ENCODE measurements at regions not wholly inside any gene's neighbourhood (a gene's known extent, or its start where the extent isn't known, plus 50 kb on each side); places are given as distances from the start of the nearest gene placed in this dataset.
A peak's percentile ranks its signal among the peaks of the same experiment; 100 is the strongest.

- H3K27me3 ChIP-seq (ENCODE audit: control insufficient read depth, insufficient read depth, low read length) = no peaks in the 10 kb centered on the region; the same call in 1 of the 2 replicates
- no peak for DNase-seq
- H3K36me3 ChIP-seq (replicated peaks; ENCODE audit: control insufficient read depth, insufficient read depth, low read length) = no peaks in the 10 kb centered on the region
- no peak overlapping the region for H3K4me3 ChIP-seq (ENCODE audit: insufficient read depth, low read depth, low read length)
These were observed 135.6 kb upstream of the LGALSL start for GRCh38 chr2:64318476-64318748.

GRCh38 chr2:64319896-64320295 lies 134.1 kb upstream of the LGALSL start:
- no peak for DNase-seq
- Histone ChIP-seq H3K27me3 (ENCODE audit: control insufficient read depth, insufficient read depth, low read length) (no peaks in the 10 kb centered on the region; the same call in 1 of the 2 replicates), H3K36me3 (replicated peaks; ENCODE audit: control insufficient read depth, insufficient read depth, low read length) (no peaks in the 10 kb centered on the region), H3K4me3 (ENCODE audit: insufficient read depth, low read depth, low read length) (no peak overlapping the region)

DNA sequence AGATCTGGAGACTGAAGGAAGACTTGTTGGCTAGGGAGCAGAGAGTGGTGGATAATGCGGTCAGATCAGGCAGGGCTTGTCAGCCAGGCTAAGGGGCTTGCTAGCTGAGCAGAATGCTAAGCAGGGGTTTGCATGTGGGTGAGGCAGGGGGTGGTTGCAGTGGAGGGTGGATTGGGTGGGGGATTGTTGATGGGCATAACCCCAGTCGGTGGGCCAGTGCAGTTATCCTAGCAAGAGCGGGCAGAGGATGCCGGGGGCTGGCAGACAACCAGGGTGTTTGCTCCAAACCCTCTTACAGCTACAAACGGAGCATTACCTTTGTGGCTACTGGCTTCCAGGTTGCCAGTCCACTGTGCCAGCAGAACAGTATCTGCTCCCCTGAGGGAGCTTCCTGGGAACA lies 131.5 kb upstream of the LGALSL start:
- no peak for DNase-seq
- Histone ChIP-seq H3K27me3 (ENCODE audit: control insufficient read depth, insufficient read depth, low read length) (no peaks in the 10 kb centered on the region; the same call in 1 of the 2 replicates), H3K36me3 (replicated peaks; ENCODE audit: control insufficient read depth, insufficient read depth, low read length) (no peaks in the 10 kb centered on the region), H3K4me3 (ENCODE audit: insufficient read depth, low read depth, low read length) (no peak overlapping the region)

DNA sequence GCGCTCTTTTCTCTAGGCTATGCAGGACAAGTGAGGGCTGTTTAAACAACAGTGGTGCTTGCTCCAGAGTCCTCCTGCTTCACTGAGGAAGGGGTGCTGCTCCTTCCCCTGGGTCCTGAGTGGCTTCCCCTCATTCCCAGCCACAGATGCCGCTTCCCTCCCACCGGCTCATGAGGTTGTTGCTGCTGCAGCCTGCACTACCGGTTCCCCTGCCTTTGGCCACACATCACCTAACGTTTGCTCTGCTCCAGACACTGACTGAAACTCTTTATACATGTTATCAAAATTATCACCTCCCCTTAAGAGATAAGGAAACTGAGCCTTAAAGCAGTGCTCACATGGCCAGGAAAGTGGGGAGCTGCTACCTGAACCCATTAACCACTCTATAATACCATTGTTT lies 130.8 kb upstream of the LGALSL start:
- H3K4me3 ChIP-seq (ENCODE audit: insufficient read depth, low read depth, low read length) = no peak overlapping the region
- no peak for DNase-seq
- no peaks in the 10 kb centered on the region; the same call in 1 of the 2 replicates for H3K27me3 ChIP-seq (ENCODE audit: control insufficient read depth, insufficient read depth, low read length)
- no peaks in the 10 kb centered on the region for H3K36me3 ChIP-seq (replicated peaks; ENCODE audit: control insufficient read depth, insufficient read depth, low read length)

- H3K36me3 ChIP-seq (replicated peaks; ENCODE audit: control insufficient read depth, insufficient read depth, low read length) = no peaks in the 10 kb centered on the region
- DNase-seq = no peak
- no peaks in the 10 kb centered on the region; the same call in 1 of the 2 replicates for H3K27me3 ChIP-seq (ENCODE audit: control insufficient read depth, insufficient read depth, low read length)
- H3K4me3 ChIP-seq (ENCODE audit: insufficient read depth, low read depth, low read length) = no peak overlapping the region
These were observed 129.1 kb upstream of the LGALSL start for GRCh38 chr2:64324746-64325410.

- H3K27me3 ChIP-seq (ENCODE audit: control insufficient read depth, insufficient read depth, low read length) = no peaks in the 10 kb centered on the region; the same call in 1 of the 2 replicates
- no peak for DNase-seq
- H3K36me3 ChIP-seq (replicated peaks; ENCODE audit: control insufficient read depth, insufficient read depth, low read length) = no peaks in the 10 kb centered on the region
- no peak overlapping the region for H3K4me3 ChIP-seq (ENCODE audit: insufficient read depth, low read depth, low read length)
These were observed 128.5 kb upstream of the LGALSL start for GRCh38 chr2:64325477-64325851.

DNA sequence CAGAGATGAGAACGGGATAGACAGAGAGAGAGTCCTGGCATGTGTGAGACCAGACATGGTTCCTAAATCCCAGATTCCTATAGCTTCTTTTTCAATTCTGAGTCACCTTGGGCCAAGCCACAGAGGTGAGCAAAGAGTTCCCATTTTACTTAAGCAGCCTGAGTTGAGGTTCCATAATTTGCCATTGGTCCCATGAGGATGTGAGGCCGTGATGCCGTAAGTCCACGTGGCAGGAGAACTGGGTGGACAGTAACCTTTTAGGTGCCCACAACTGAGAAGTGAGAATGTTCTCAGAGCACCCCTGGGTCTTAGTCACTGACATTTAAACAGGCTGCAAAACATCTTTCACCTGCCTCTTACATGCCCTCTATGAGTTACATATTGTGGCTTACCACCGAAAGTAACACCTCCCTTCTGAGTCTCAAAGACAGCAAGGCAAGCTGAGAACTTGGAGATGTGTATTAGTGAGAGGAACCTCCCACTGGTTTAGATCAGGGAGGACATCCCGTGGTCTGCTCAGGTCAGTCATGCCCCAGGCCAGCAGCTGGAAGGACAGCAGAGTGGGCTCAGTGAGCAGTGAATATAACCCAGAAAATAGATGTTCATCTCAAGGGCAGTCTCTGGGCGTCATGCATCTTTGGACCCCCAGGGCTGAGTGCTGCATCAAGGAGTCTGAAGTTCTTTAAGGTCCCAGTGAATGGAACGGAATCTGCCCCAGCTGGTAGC lies 127.9 kb upstream of the LGALSL start:
- Histone ChIP-seq H3K27me3 (ENCODE audit: control insufficient read depth, insufficient read depth, low read length) (no peaks in the 10 kb centered on the region; the same call in 1 of the 2 replicates), H3K36me3 (replicated peaks; ENCODE audit: control insufficient read depth, insufficient read depth, low read length) (no peaks in the 10 kb centered on the region), H3K4me3 (ENCODE audit: insufficient read depth, low read depth, low read length) (no peak overlapping the region)
- no peak for DNase-seq

DNA sequence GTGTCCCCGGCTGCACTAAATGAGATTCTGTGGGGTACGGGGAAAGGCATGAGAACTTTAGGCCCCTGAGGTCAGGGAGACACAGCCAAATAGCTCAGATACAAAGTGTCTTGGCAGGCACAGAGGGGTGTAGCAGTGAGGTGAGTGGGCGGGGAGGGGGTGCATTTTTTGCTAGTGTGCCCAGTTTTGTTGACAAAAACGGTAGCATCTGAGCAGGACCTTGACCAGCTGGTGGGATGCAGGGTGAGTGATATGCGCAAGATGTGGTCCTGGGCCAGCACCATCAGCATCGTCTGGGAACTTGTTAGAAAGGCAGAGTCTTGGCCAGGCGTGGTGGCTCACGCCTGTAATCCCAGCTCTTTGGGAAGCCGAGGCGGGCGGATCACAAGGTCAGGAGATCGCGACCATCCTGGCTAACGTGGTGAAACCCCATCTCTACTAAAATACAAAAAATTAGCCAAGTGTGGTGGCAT lies 127.3 kb upstream of the LGALSL start:
- Histone ChIP-seq H3K4me3 (ENCODE audit: insufficient read depth, low read depth, low read length) (no peak overlapping the region), H3K27me3 (ENCODE audit: control insufficient read depth, insufficient read depth, low read length) (no peaks in the 10 kb centered on the region; the same call in 1 of the 2 replicates), H3K36me3 (replicated peaks; ENCODE audit: control insufficient read depth, insufficient read depth, low read length) (no peaks in the 10 kb centered on the region)
- DNase-seq = no peak

GRCh38 chr2:64327129-64327509 lies 126.8 kb upstream of the LGALSL start:
- H3K27me3 ChIP-seq (ENCODE audit: control insufficient read depth, insufficient read depth, low read length) = no peaks in the 10 kb centered on the region; the same call in 1 of the 2 replicates
- H3K4me3 ChIP-seq (ENCODE audit: insufficient read depth, low read depth, low read length) = no peak overlapping the region
- no peak for DNase-seq
- H3K36me3 ChIP-seq (replicated peaks; ENCODE audit: control insufficient read depth, insufficient read depth, low read length) = no peaks in the 10 kb centered on the region

GRCh38 chr2:64327510-64328414 lies 126.2 kb upstream of the LGALSL start:
- Histone ChIP-seq H3K4me3 (ENCODE audit: insufficient read depth, low read depth, low read length) (no peak overlapping the region), H3K36me3 (replicated peaks; ENCODE audit: control insufficient read depth, insufficient read depth, low read length) (no peaks in the 10 kb centered on the region), H3K27me3 (ENCODE audit: control insufficient read depth, insufficient read depth, low read length) (no peaks in the 10 kb centered on the region)
- DNase-seq = peak; percentile 61

DNA sequence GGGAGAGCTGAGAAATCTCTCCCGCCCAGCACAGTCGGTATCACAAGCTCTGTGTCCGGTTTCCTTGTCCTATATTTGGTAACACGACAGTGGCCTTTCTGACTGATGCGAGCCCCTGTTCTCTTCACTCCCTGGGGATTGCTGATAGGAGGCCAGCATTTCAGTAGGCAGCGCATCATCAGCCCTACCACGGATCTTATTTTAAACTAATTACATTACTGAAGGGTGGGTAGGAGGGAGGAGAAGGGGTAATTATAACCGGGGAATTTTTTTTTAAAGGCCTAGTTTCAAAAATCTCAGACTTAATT lies 125.6 kb upstream of the LGALSL start:
- Histone ChIP-seq H3K36me3 (replicated peaks; ENCODE audit: control insufficient read depth, insufficient read depth, low read length) (no peaks in the 10 kb centered on the region), H3K4me3 (ENCODE audit: insufficient read depth, low read depth, low read length) (no peak overlapping the region), H3K27me3 (ENCODE audit: control insufficient read depth, insufficient read depth, low read length) (no peaks in the 10 kb centered on the region)
- DNase-seq = no peak

DNA sequence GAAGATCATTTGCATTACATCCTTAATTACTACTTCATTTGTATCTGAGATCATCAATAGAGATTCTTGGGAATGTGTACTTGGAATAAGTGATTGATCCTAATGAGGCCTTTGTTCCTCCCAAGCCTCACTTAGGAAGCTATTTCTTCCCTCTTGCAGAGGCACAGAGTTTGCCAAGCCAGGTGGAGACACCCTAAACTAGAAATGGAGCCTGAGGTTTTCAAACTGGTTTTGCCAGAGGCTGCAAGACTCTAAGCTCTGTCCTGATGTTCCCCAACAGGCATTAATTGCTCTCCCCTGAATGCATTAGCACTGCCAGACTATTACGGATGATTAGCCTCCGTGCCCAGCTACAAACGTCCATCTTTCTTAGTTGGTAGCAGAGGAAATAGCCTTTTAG lies 125.2 kb upstream of the LGALSL start:
- no peak overlapping the region for H3K4me3 ChIP-seq (ENCODE audit: insufficient read depth, low read depth, low read length)
- DNase-seq = no peak
- no peaks in the 10 kb centered on the region for H3K27me3 ChIP-seq (ENCODE audit: control insufficient read depth, insufficient read depth, low read length)
- H3K36me3 ChIP-seq (replicated peaks; ENCODE audit: control insufficient read depth, insufficient read depth, low read length) = no peaks in the 10 kb centered on the region

- no peaks in the 10 kb centered on the region for H3K27me3 ChIP-seq (ENCODE audit: control insufficient read depth, insufficient read depth, low read length)
- no peak for DNase-seq
- no peak overlapping the region for H3K4me3 ChIP-seq (ENCODE audit: insufficient read depth, low read depth, low read length)
- H3K36me3 ChIP-seq (replicated peaks; ENCODE audit: control insufficient read depth, insufficient read depth, low read length) = no peaks in the 10 kb centered on the region
These were observed 124.1 kb upstream of the LGALSL start for GRCh38 chr2:64329848-64330247.

DNA sequence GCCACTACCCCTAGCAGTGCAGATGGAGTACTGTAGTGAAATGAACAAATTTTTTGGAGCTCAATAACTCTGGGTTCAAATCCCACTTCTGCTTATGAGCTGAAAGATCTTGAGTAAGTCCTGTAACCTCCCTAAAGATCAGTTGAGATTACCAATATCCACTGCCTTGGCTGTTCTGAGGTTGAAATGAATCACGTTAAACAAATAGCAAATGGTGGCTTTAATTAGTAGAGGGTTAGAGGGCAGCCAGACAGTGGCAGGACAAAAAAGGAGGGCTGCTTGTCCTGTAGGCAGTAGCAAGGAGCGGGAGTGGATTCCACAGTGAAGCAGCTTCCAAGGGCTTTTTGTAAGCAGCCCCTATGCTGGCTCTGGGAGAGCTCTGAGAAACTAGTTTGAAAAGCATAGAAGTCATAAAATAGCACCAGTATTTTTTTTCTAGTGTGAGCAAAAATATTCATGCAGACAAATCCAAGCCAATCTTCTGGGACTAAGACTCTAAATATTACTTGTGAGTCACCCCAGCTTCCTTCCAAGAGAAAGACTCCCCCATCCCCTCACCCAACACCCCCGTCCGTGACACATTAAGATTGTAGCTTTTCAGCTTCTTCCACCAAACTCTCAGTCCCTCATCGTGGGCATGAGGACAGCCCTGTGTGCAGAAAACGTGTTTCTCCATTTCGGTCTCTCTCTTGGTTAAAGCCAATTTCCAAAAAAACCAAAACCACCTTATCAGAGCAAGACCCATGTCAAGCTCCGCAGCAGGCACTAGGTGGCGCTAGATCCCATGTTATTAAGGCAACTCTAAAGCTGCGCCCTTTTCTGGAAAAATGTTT lies 123.5 kb upstream of the LGALSL start:
- Histone ChIP-seq H3K4me3 (ENCODE audit: insufficient read depth, low read depth, low read length) (no peak overlapping the region), H3K27me3 (ENCODE audit: control insufficient read depth, insufficient read depth, low read length) (no peaks in the 10 kb centered on the region), H3K36me3 (replicated peaks; ENCODE audit: control insufficient read depth, insufficient read depth, low read length) (no peaks in the 10 kb centered on the region)
- DNase-seq = peak; percentile 55
